GM18505 (cell line): ENCODE measurements at regions not wholly inside any gene's neighbourhood (a gene's known extent, or its start where the extent isn't known, plus 50 kb on each side); places are given as distances from the start of the nearest gene placed in this dataset.

Experiments used
- ATAC-seq: cut with Tn5 transposase; IDR thresholded peaks from one replicate; pipeline ENCODE4 v1.9.1; 2021; ENCODE audit not compliant: unreplicated experiment
- POLR2A ChIP-seq: IDR thresholded peaks from 4 replicates; pipeline ENCODE4 v1.6.1; 2011; ENCODE audit warnings: borderline replicate concordance; ENCODE audit not compliant: insufficient read depth, insufficient read length; ENCODE audit errors: extremely low read depth

- no peak for ATAC-seq
- TF ChIP-seq POLR2A, result no peak
These were observed 1220.4 kb upstream of the ZEB2 start for GRCh38 chr2:145740302-145740701.

GRCh38 chr2:145739681-145740080 lies 1219.8 kb upstream of the ZEB2 start:
- peak; percentile 83 for ATAC-seq
- TF ChIP-seq POLR2A, result no peak

- TF ChIP-seq POLR2A, result no peak
These were observed 1217.0 kb upstream of the ZEB2 start for GRCh38 chr2:145736871-145737270.

GRCh38 chr2:145731467-145731866 lies 1211.5 kb upstream of the ZEB2 start:
- ATAC-seq, result no peak
- no peak for TF ChIP-seq POLR2A

More at GRCh38 chr2:145736871-145737270, 1217.0 kb upstream of the ZEB2 start:
- ATAC-seq, result no peak

GRCh38 chr2:145729993-145730770 lies 1210.3 kb upstream of the ZEB2 start:
- ATAC-seq, result no peak
- no peak for TF ChIP-seq POLR2A

GRCh38 chr2:145729481-145729880 lies 1209.6 kb upstream of the ZEB2 start:
- TF ChIP-seq POLR2A, result no peak
- no peak for ATAC-seq

- ATAC-seq, result no peak
- TF ChIP-seq POLR2A, result no peak
These were observed 1208.6 kb upstream of the ZEB2 start for GRCh38 chr2:145728511-145728910.

- ATAC-seq, result no peak
These were observed 1206.0 kb upstream of the ZEB2 start for GRCh38 chr2:145725876-145726275.

GRCh38 chr2:145724311-145724898 lies 1204.5 kb upstream of the ZEB2 start:
- no peak for ATAC-seq
- TF ChIP-seq POLR2A, result no peak

More at GRCh38 chr2:145725876-145726275, 1206.0 kb upstream of the ZEB2 start:
- TF ChIP-seq POLR2A, result no peak

- ATAC-seq, result no peak
- TF ChIP-seq POLR2A, result no peak
These were observed 1204.0 kb upstream of the ZEB2 start for GRCh38 chr2:145723872-145724271.

- ATAC-seq, result no peak
- no peak for TF ChIP-seq POLR2A
These were observed 1201.8 kb upstream of the ZEB2 start for GRCh38 chr2:145721681-145722080.

- no peak for TF ChIP-seq POLR2A
- no peak for ATAC-seq
These were observed 1195.7 kb upstream of the ZEB2 start for GRCh38 chr2:145715601-145716000.

GRCh38 chr2:145710303-145710702 lies 1190.4 kb upstream of the ZEB2 start:
- TF ChIP-seq POLR2A, result no peak
- ATAC-seq, result no peak

- no peak for ATAC-seq
- no peak for TF ChIP-seq POLR2A
These were observed 1182.4 kb upstream of the ZEB2 start for GRCh38 chr2:145702305-145702704.
